Islet precursor cell (in vitro differentiated cells): ENCODE measurements at regions not wholly inside any gene's neighbourhood (a gene's known extent, or its start where the extent isn't known, plus 50 kb on each side); places are given as distances from the start of the nearest gene placed in this dataset.

Experiments used
- DNase-seq: peaks from one replicate; pipeline ENCODE4 v3.0.0-alpha.2; 2018

DNA sequence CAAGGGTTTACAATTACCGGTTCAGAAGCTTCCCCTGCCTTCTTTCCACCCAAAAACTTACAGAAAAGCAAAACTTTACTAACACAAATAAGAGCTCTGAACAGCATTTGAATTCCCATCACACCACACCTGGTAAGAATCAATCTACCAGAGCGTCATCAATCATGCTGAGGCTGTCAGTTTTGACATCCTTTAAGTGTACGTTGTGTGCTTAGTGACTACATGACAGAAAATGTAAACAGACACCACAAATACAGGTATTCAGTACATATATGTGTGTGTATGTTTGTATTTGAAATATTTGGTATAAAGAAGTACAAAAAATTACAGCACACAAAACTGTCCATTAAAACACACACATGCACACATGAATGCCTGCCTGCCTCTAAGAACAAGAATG lies 523.5 kb downstream of the TMEM182 start:
- no peak for DNase-seq

GRCh38 chr2:103287746-103288145 lies 525.9 kb downstream of the TMEM182 start:
- no peak for DNase-seq

GRCh38 chr2:103288696-103289095 lies 526.9 kb downstream of the TMEM182 start:
- no peak for DNase-seq

DNA sequence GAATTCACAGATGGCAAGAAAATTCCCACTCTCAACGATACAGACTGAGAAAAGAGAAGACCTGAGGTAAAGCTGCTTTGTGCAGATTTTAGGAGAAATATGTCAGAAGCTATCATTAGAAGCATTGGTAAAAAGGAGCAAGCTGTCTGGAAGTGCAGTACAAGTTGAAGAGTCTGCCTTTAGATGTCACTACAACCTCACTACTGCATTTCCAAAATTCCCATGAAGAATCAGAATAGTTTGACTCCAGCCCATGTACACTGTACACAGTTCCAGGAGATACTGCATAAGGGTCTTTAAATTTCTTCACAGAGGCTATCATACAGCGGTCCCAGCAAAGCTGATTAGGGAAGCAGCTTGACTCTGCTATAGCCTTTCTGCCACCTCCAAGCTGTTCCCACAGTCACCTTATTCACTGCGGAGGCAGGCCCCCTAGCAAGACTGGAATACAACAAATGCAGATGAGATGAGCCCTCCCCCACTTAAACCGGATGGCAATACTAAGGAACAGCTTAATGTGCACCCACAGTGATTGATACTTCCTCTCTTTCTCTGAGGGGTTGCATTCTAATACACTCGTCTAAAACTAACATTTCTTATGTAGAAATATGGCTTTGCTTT lies 527.4 kb downstream of the TMEM182 start:
- DNase-seq, result no peak

- DNase-seq, result no peak
Observed at GRCh38 chr2:103292573-103292972, 530.7 kb downstream of the TMEM182 start.

GRCh38 chr2:103293067-103293741 lies 531.4 kb downstream of the TMEM182 start:
- no peak for DNase-seq

DNA sequence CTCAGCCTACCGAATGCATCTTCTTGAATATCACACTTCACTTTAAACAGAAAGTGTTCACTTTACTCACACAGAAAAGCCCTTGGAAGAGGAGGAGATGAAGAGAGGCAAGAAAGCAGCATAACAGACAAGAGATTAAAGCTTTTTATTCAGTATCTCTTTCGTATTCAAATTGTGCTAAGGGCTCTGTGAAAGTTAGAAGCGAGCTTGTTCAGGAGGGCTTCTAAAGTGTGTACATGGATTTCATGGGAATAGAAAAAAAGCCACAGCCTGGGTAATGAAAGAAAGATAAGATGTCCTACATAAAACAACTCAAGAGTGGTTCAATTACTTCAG lies 531.9 kb downstream of the TMEM182 start:
- DNase-seq, result no peak

- no peak for DNase-seq
Observed at GRCh38 chr2:103294420-103294819, 532.6 kb downstream of the TMEM182 start.

DNA sequence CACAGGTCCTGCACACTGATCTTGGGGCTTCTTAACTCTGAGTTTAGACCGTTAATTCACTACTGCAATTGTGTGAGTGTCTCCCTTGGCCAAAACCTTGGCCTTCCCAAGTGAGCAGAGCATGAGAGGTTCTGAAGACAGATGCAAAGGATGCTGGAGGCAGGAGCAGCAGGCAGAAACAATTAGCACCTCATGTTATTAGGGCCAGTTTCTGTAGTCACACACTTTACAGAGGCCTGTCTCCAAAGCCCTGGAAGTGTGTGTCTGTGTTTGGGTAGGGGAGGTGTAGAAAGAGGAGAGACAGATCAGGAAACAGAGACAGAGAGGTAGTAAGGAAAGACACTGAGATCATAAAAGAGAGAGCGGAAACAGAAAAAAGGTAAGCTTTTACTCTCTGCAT lies 533.8 kb downstream of the TMEM182 start:
- no peak for DNase-seq

DNA sequence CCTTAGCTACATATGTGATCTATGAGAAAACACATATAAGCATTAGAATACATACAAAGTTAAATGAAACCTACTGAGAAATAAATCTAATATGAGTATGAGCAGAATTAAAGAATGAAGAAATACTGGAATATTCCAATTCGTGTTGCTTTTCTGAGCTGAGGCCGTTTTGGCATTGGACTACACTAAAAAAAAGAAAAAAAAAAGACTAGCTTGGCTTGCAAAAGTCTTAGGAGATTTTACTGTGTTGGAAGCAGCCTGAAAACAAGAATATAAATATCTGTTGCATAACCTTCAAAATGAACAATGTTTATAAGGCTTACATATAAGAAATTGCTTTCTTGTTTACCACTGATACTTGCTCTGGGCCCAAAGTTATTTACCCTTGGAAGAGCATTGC lies 562.8 kb downstream of the TMEM182 start:
- DNase-seq, result no peak

DNA sequence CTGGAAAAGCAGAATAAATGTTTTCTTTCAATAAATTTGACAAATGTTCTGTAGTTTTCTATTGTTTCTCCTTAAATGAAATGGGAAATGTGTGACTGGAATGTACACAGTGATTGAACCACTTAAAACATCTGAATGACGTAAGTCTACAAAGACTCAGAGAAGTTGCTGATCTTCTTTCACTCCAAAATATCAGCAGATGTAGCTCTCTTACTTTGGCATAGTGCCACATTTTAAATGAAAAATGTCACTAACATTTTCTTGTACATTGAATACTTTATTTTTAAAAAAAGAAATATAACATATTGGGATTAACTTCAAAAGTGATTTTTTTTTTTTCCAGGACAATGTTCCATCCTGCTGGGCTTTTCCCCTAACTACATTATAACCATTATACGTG lies 565.6 kb downstream of the TMEM182 start:
- no peak for DNase-seq

DNA sequence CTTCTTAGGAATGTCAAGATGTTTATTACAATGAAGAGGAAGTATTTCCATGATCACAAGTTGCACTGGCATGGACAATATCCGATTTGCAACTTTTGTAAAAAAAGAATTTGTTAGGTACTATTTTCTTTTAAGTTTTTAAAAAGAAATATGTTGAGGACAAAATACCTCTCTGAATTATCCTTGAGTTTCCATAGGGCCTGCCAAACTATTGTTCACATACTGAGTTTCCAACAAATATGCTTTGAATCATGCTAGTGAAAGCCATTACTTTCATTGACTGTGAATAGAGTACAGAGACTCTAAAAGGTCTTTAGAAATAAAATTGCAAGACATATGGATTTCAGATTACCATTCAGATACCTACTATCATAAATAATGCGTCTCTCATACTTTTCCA lies 566.1 kb downstream of the TMEM182 start:
- DNase-seq, result no peak

GRCh38 chr2:103335403-103335802 lies 573.6 kb downstream of the TMEM182 start:
- DNase-seq, result no peak

GRCh38 chr2:103338819-103339218 lies 577.0 kb downstream of the TMEM182 start:
- no peak for DNase-seq

DNA sequence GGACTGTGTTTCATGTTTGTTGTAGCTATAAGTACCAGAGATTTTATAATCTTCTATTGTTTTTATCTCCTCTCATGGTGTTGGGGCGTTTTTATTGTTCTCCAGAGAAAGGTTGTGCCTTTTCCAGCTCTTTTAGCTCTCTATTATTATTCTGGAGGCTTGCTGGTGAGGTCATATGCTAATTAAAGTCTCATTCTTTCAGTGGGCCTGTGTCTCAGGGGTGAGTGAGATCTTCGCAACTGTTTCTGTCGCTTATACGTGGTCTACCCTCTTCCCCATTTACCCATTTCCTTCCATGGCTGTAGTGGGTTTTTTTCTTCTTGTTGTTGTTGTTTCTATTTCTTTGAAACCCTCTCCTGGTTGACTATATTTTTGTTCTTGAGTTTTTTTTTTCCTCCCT lies 584.9 kb downstream of the TMEM182 start:
- no peak for DNase-seq

GRCh38 chr2:103353774-103354173 lies 591.9 kb downstream of the TMEM182 start:
- DNase-seq, result peak; percentile 63

- DNase-seq, result peak; percentile 52
Observed at GRCh38 chr2:103355287-103355686, 593.5 kb downstream of the TMEM182 start.

GRCh38 chr2:103361712-103362111 lies 599.9 kb downstream of the TMEM182 start:
- peak; percentile 52 for DNase-seq

DNA sequence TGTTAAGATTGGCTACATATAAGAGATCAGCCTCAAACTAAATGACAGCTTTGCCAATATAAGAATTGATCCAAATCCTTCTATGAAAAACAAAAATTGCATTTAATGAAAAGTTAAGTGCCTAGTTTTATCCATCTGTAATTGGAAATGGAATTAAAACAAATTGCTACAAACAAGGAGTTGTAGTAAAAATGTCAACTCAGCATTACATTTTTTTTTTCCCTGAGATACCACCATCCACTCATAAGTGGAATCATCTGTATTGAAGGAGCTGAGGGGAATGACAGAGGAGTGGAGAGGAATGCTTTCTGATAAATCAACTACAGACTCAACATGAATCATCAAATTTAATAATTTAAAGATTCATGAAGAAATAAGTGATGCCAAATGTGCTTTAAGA lies 601.8 kb downstream of the TMEM182 start:
- DNase-seq, result no peak

DNA sequence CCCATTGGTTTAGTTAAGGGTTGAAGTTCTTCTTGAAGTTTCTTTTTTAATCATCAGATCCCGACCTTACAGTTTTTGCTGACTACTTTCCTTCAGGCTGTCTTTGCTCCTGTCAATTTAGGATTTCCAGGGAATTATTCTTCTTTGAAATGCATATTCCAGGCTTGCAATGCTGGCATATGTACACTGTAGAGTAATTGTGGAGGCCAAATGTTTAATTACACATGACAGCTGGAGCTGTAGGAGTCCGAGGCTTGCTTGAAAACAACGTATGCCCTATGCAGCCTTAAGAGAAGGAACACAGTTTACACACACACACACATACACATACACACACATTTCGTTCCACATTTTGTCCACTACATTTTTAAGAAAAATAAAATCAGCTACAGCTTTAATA lies 602.3 kb downstream of the TMEM182 start:
- DNase-seq, result no peak

GRCh38 chr2:103365071-103365470 lies 603.2 kb downstream of the TMEM182 start:
- no peak for DNase-seq

DNA sequence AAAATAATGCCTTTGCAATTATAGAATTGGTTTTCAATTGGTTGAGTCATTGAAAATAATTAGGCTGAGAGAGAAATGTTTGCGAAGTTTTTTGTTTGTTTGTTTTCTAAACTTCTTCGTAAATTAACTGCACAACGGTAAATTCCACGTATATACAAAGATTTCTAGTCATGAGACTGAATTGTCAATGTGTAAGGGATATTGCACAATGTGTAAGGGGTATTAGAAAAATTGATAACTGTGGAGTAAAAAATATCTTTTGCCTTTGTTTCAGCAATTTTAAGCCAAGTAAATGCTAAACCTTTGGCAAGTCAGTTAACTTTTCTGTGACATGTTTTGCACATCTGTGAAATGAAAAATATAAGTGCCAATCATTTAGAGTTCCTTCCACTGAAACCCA lies 606.0 kb downstream of the TMEM182 start:
- no peak for DNase-seq

DNA sequence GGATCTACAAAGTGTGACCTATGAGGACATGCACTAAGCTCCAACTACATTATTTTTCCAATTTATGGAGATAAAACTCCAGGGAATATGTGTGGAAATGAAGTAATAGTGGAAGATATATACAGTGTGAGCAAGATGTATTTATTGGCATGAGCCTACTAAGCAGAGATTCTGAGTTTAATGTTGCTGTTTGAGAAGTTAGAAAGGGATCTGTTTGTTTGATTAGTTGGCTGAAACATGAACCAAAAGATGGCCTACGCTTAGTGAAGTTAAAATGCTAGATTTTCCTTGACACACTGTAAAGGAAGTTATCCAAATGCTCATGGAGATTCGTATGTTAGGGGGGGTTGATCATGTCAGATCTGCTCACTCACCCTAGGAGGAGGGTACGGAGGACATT lies 621.7 kb downstream of the TMEM182 start:
- no peak for DNase-seq

GRCh38 chr2:103386872-103387271 lies 625.0 kb downstream of the TMEM182 start:
- no peak for DNase-seq

DNA sequence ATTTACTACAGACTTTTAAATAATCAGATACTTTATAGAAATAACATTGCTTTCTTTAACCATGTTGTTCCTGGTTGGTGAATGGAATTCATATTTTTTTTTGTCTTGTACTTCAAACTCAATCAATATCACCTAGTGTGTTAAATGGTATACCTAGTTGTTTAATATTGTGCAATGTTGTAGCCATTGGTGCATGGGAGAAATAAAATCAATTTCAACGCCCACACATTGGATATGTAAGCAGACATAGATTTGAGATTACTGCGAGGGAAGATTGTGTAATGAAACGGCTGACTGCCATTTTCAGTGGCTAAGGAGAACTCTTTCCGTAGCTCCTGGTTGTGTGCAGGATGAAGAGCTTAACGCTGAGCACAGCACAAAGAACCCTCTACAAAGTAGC lies 626.1 kb downstream of the TMEM182 start:
- no peak for DNase-seq
